Gastroesophageal sphincter (tissue), 4 donors: ENCODE measurements at regions not wholly inside any gene's neighbourhood (a gene's known extent, or its start where the extent isn't known, plus 50 kb on each side); places are given as distances from the start of the nearest gene placed in this dataset.

Experiments
- ATAC-seq: fragments of 150-250 bp; one replicate; pipeline ENCODE4 v1.9.1; 2016; ENCODE audit warnings: mild to moderate bottlenecking, moderate library complexity
- H3K27ac ChIP-seq, 4 donors: fragments of 200-600 bp; sonication (generic) in 3 of 4; 1 replicate in 3 of 4; 2 replicates in 1 of 4; pipeline ENCODE4 v1.5.1; 2016 to 2019
- H3K27me3 ChIP-seq: fragments of 200-600 bp; sonication (generic); one replicate; pipeline ENCODE4 v1.5.1; 2019
- H3K36me3 ChIP-seq, 2 donors: fragments of 200-600 bp; sonication (generic); one replicate each; pipeline ENCODE4 v1.5.1; 2019; ENCODE audit warnings: control low read depth in 1 of 2
- H3K4me1 ChIP-seq, 3 donors: fragments of 200-600 bp; sonication (generic); 1 replicate in 2 of 3; 2 replicates in 1 of 3; pipeline ENCODE4 v1.5.1; 2016 to 2019; ENCODE audit warnings: control low read depth in 2 of 3
- H3K4me3 ChIP-seq, 2 donors: fragments of 200-600 bp; sonication (generic); one replicate each; pipeline ENCODE4 v1.5.1; 2019; ENCODE audit warnings: mild to moderate bottlenecking in 1 of 2, moderate library complexity in 1 of 2
- H3K9me3 ChIP-seq, 3 donors: fragments of 200-600 bp; sonication (generic); one replicate each; pipeline ENCODE4 v1.5.1; 2017 to 2019; ENCODE audit warnings: control low read depth in 2 of 3
- EP300 ChIP-seq: sonication (generic); formaldehyde crosslinking; IDR thresholded peaks from one replicate; pipeline ENCODE4 v1.6.1; 2017; ENCODE audit warnings: antibody characterized with exemption, mild to moderate bottlenecking
- POLR2A ChIP-seq, 2 donors: fragments of 450-650 bp; IDR thresholded peaks; one replicate each; pipeline ENCODE4 v1.6.1; 2017; ENCODE audit warnings: antibody characterized with exemption in 2 of 2, mild to moderate bottlenecking in 2 of 2, moderate library complexity in 1 of 2
- POLR2AphosphoS5 ChIP-seq: sonication (generic); formaldehyde crosslinking; IDR thresholded peaks from one replicate; pipeline ENCODE4 v1.6.1; 2017; ENCODE audit warnings: antibody characterized with exemption
- WGBS, 2 donors: methylation state at CpG; one replicate each; pipeline ENCODE4 v1.1.5; 2018; ENCODE audit warnings: low coverage in 1 of 2; 5-methylcytosine and 5-hydroxymethylcytosine counted together
- TF ChIP-seq, protein P1 (sequence below), 4 experiments: fragments of 200-600 bp in 2 of 4; fragments of 450-650 bp in 2 of 4; sonication (generic) in 1 of 4; IDR thresholded peaks; one replicate each; pipeline ENCODE4 v1.5.1; 2017 to 2019; ENCODE audit warnings: antibody characterized with exemption in 4 of 4, mild to moderate bottlenecking in 2 of 4, moderate library complexity in 2 of 4

DNA sequence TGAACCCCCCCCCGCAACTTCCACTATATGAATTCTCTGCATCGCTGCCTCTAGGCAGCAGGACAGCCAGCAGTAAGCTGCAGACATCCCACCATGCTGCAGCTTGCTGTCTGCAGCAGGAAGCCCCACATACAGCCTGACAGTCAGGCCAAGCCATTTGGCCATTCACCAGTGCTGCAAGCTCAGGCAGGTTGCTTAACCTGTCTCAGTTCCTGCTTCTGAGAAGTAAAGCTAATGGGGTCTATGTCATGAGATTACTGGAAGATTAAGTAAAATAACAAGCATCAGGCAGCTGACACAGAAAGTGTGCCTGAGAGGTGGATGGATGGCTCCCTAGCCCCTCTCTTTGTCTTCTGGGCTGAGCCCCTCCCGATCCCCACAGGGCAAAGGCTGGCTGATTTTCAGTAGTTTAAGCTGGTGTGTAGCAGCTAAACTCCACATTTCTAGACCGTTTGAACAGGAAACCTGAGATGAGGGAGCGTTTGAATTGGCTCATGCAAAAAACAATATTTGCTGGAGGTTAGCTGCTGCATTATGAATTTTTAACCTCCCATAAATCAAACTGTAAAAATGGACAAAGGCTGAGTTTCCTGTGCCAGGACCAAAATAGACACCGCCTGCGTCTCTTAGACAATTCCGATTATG, 193.8 kb upstream of the ARL4C start:
- Histone ChIP-seq H3K27me3 (no peaks in the 10 kb centered on the region), H3K9me3 (no peaks in the 10 kb centered on the region), H3K4me3 (no peak overlapping the region), H3K27ac (peak overlapping the region in 1 of 4 donors; percentile 50), H3K4me1 (peaks cover 2 to 34% (median 8%) of the 10 kb centered on the region in 3 donors), H3K36me3 (no peaks in the 10 kb centered on the region)
- ATAC-seq: no peak
- TF ChIP-seq, protein P1, sequence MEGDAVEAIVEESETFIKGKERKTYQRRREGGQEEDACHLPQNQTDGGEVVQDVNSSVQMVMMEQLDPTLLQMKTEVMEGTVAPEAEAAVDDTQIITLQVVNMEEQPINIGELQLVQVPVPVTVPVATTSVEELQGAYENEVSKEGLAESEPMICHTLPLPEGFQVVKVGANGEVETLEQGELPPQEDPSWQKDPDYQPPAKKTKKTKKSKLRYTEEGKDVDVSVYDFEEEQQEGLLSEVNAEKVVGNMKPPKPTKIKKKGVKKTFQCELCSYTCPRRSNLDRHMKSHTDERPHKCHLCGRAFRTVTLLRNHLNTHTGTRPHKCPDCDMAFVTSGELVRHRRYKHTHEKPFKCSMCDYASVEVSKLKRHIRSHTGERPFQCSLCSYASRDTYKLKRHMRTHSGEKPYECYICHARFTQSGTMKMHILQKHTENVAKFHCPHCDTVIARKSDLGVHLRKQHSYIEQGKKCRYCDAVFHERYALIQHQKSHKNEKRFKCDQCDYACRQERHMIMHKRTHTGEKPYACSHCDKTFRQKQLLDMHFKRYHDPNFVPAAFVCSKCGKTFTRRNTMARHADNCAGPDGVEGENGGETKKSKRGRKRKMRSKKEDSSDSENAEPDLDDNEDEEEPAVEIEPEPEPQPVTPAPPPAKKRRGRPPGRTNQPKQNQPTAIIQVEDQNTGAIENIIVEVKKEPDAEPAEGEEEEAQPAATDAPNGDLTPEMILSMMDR (IDR thresholded peaks at IDR 0.05): no peak
- 9 to 11% methylated on average over 7 of the region's 8 CpGs for WGBS, 2 donors

DNA sequence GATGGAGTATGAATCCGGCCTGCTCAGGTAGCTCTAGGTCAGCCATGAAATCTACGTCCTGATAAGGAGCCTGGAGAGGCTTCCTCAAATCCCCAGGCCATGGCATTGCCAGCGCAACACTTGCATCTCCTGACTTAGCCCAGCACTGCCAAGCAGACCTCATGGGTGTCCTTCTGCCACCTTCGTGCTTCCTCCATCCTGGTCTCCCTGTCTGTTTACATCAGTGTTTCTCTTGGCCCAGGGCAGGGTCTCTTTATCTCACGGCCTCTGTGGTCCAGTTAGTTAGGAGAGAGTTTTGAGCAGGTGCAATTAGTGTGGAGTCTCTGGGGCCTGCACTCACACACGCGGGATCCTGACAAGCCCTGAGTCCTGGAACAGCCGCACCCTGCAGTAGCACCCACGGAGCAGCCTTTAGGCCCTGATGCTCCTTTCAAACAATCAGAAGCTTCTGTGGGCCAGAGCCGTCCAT, 193.1 kb upstream of the ARL4C start:
- no peak overlapping the region for H3K4me3 ChIP-seq
- H3K36me3 ChIP-seq: no peaks in the 10 kb centered on the region
- H3K4me1 ChIP-seq: peaks cover 2 to 34% (median 8%) of the 10 kb centered on the region in 3 donors
- ATAC-seq: no peak
- H3K9me3 ChIP-seq: no peaks in the 10 kb centered on the region
- no peaks in the 10 kb centered on the region for H3K27me3 ChIP-seq
- WGBS, 2 donors: 94% methylated on average over 5 of the region's 10 CpGs; no CpG with 5 or more reads in 1 of the 2 donors
- TF ChIP-seq, protein P1 (IDR thresholded peaks at IDR 0.05): no peak
- TF ChIP-seq POLR2A (IDR thresholded peaks at IDR 0.05) (no peak), EP300 (no peak), POLR2AphosphoS5 (no peak)
- no peak overlapping the region for H3K27ac ChIP-seq

DNA sequence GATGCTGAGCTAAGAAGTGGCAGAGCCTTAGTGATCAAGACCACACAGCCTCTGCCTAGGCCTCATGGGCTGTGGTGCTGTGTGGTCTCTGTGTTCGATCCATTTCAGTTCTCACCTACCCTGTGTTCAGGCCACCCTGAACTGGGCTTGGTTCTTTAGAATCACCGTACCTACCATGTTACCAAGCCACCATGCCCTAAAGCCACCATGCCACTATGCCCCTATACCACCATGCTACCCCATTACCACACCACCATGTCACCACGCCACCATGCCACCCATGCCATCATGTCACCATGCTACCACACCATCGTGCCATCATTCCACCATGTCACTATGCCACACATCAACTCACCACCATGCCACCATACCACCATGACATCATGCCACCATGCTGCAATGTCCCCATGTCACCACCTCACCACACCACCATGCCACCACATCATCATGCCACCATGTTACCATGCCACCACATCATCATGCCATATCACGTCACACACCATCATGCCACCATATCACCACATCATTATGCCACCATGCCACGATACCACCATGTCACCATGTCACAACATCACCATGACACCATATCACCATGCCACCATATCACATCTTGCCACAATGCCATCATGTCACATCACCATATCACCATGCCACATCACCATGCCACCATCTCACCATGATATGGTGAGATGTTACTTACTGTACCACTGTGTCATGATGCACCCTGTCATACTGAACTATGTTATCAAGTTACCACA, 191.0 kb upstream of the ARL4C start:
- H3K27me3 ChIP-seq: no peaks in the 10 kb centered on the region
- H3K9me3 ChIP-seq: no peaks in the 10 kb centered on the region
- H3K4me3 ChIP-seq: no peak overlapping the region
- peaks cover 2 to 33% (median 8%) of the 10 kb centered on the region in 3 donors for H3K4me1 ChIP-seq
- 97 to 100% methylated on average over 5 to 6 of the region's 6 CpGs for WGBS, 2 donors
- TF ChIP-seq EP300 (no peak), POLR2A (IDR thresholded peaks at IDR 0.05) (no peak), POLR2AphosphoS5 (no peak)
- TF ChIP-seq, protein P1 (IDR thresholded peaks at IDR 0.05): no peak
- H3K36me3 ChIP-seq: no peaks in the 10 kb centered on the region
- no peak for ATAC-seq
- no peak overlapping the region for H3K27ac ChIP-seq

DNA sequence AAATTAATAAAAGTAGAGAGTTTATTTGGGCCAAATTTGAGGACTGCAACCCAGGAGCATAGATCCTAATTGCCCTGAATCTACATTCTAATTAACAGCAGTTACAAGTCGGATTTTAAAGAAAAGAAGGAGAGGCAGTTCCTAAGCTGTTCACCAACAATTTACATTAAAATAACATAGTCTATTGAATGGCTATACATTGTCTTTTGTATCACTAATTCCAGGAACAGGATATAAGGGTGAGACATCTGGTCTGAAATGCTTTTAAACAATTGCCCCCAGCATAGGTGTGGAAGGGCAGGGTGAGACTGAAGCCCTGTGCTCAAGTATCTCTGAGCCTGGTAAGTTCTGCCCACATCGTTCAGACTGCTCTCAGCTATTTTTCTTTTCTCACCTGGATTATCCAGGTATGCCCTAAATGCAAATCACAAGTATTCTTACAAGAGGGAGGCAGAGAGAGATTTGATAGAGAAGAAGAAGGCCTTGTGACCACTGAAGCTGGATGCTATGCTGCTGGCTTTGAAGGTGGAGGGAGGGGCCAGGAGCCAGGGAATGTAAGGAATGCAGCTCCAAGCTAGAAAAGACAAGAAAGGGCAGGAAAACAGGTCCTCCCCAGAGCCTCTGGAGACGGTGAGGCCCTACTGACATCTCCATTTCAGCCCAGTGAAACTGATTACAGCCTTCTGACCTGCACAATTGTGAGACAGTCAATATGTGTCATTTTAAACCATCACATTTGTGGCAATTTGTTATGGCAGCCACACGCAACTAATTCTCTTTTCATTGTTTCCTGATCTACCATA, 189.4 kb upstream of the ARL4C start:
- Histone ChIP-seq H3K27me3 (no peaks in the 10 kb centered on the region), H3K4me3 (no peak overlapping the region), H3K9me3 (no peaks in the 10 kb centered on the region), H3K36me3 (no peaks in the 10 kb centered on the region), H3K27ac (no peak overlapping the region), H3K4me1 (peaks cover 2 to 17% (median 8%) of the 10 kb centered on the region in 3 donors)
- 47 to 48% methylated on average over 3 to 4 of the region's 4 CpGs for WGBS, 2 donors
- no peak for ATAC-seq
- TF ChIP-seq, protein P1 (IDR thresholded peaks at IDR 0.05): no peak
- no peak for TF ChIP-seq POLR2A (IDR thresholded peaks at IDR 0.05)
- TF ChIP-seq EP300: no peak
- TF ChIP-seq POLR2AphosphoS5: no peak
